ENCODE measurements at regions not wholly inside any gene's neighbourhood (a gene's known extent, or its start where the extent isn't known, plus 50 kb on each side); places are given as distances from the start of the nearest gene placed in this dataset.
"Not testable (repeated sequence)": the region's sequence is repeated elsewhere in the genome, so short reads cannot be mapped to it uniquely, and the experiment has no call there.

GRCh38 chr13:42496926-42497554 lies 76.9 kb upstream of the TNFSF11 start:
- not testable (repeated sequence) for TF ChIP-seq ZNF140 (CRISPR knock-in tag; IDR thresholded peaks at IDR 0.05); DNMT1 (IDR thresholded peaks at IDR 0.05); SIX5 (IDR thresholded peaks at IDR 0.05; ENCODE audit: borderline replicate concordance in 1 of 2, insufficient read depth in 1 of 2, low read depth in 1 of 2, low read length in 2 of 2); CTCF (IDR thresholded peaks at IDR 0.05 in 2 of 3, conservative IDR thresholded peaks at IDR 0.05 in 1 of 3; ENCODE audit: insufficient read depth in 2 of 3, low read depth in 1 of 3, low read length in 3 of 3)

Measured in K562 (cell line).